HEK293 (cell line): ENCODE measurements at regions not wholly inside any gene's neighbourhood (a gene's known extent, or its start where the extent isn't known, plus 50 kb on each side); places are given as distances from the start of the nearest gene placed in this dataset.

Source experiments
- CTCF ChIA-PET: fragments of 350-600 bp; formaldehyde crosslinking; extraction: SDS; loops from one replicate; lab custom pipeline; 2021; ENCODE audit warnings: antibody characterized with exemption; lab: Yijun Ruan, JAX
- POLR2A ChIA-PET: fragments of 300-600 bp; formaldehyde crosslinking; extraction: SDS; loops from one replicate; lab custom pipeline; 2020; ENCODE audit warnings: antibody characterized with exemption, inconsistent platforms; lab: Yijun Ruan, JAX
- H3K27ac ChIP-seq: fragments of 200-500 bp; sonication (Bioruptor generic); 2 replicates; pipeline ENCODE4 v1.5.1; 2014; ENCODE audit warnings: low read depth, low read length, control low read depth, inconsistent platforms; ENCODE audit errors: extremely low read depth
- H3K36me3 ChIP-seq, 2 experiments: fragments of 200-500 bp in 1 of 2; sonication (Bioruptor generic) in 1 of 2; 1 replicate in 1 of 2; 2 replicates in 1 of 2; pipeline ENCODE4 v1.5.1; 2014 to 2017; ENCODE audit warnings: inconsistent platforms in 2 of 2, low read length in 2 of 2; ENCODE audit not compliant: control insufficient read depth in 2 of 2, insufficient read depth in 1 of 2
- H3K4me1 ChIP-seq: fragments of 200-500 bp; sonication (Bioruptor generic); 2 replicates; pipeline ENCODE4 v1.5.1; 2014; ENCODE audit warnings: mild to moderate bottlenecking, low read length, inconsistent platforms; ENCODE audit not compliant: control insufficient read depth, insufficient read depth
- H3K4me3 ChIP-seq: 2 replicates; pipeline ENCODE4 v1.5.1; 2011; ENCODE audit warnings: low read depth, mild to moderate bottlenecking, control low read depth, low read length, moderate library complexity
- H3K9me3 ChIP-seq: fragments of 200-500 bp; sonication (Bioruptor generic); 2 replicates; pipeline ENCODE4 v1.5.1; 2014; ENCODE audit warnings: low read depth, low read length, inconsistent platforms; ENCODE audit not compliant: control insufficient read depth, insufficient read depth
- PRDM1 ChIP-seq: fragments of 450-650 bp; formaldehyde crosslinking; IDR thresholded peaks from 2 replicates; pipeline ENCODE4; 2016; ENCODE audit warnings: missing biosample characterization, missing genetic modification characterization
- YY2 ChIP-seq: fragments of 450-650 bp; formaldehyde crosslinking; IDR thresholded peaks from 2 replicates; pipeline ENCODE4 v1.5.1; 2016; ENCODE audit warnings: missing biosample characterization, missing genetic modification characterization
- ZEB2 ChIP-seq: fragments of 450-650 bp; formaldehyde crosslinking; IDR thresholded peaks from 2 replicates; pipeline ENCODE4 v1.5.1; 2016; ENCODE audit warnings: missing biosample characterization, missing genetic modification characterization
- ZNF140 ChIP-seq: fragments of 450-650 bp; formaldehyde crosslinking; IDR thresholded peaks from 2 replicates; pipeline ENCODE4 v1.5.1; 2016; ENCODE audit warnings: missing biosample characterization, missing genetic modification characterization
- ZNF202 ChIP-seq: fragments of 450-650 bp; formaldehyde crosslinking; IDR thresholded peaks from 2 replicates; pipeline ENCODE4 v1.5.1; 2016; ENCODE audit warnings: missing biosample characterization, missing genetic modification characterization, borderline replicate concordance
- ZNF350 ChIP-seq: fragments of 450-650 bp; formaldehyde crosslinking; IDR thresholded peaks from 2 replicates; pipeline ENCODE4 v1.5.0; 2017; ENCODE audit warnings: missing biosample characterization, mild to moderate bottlenecking, missing genetic modification characterization
- ZNF423 ChIP-seq: fragments of 450-650 bp; formaldehyde crosslinking; IDR thresholded peaks from 2 replicates; pipeline ENCODE4 v1.5.1; 2016; ENCODE audit warnings: missing biosample characterization, missing genetic modification characterization
- ZNF473 ChIP-seq: fragments of 450-650 bp; formaldehyde crosslinking; IDR thresholded peaks from 2 replicates; pipeline ENCODE4 v1.5.1; 2017; ENCODE audit warnings: missing biosample characterization, missing genetic modification characterization
- ZNF549 ChIP-seq: fragments of 450-650 bp; IDR thresholded peaks from 2 replicates; pipeline ENCODE4 v1.5.1; 2018; ENCODE audit warnings: missing biosample characterization, missing genetic modification characterization, mild to moderate bottlenecking, inconsistent platforms, moderate library complexity
- ZNF600 ChIP-seq: fragments of 450-650 bp; formaldehyde crosslinking; IDR thresholded peaks from 2 replicates; pipeline ENCODE4 v1.5.1; 2016; ENCODE audit warnings: missing biosample characterization, missing genetic modification characterization
- ZNF626 ChIP-seq: fragments of 450-650 bp; sonication (Bioruptor Pico); formaldehyde crosslinking; IDR thresholded peaks from 2 replicates; pipeline ENCODE4 v1.5.1; 2018; ENCODE audit warnings: missing biosample characterization, missing genetic modification characterization, inconsistent platforms
- TF ChIP-seq, protein P1 (sequence below): fragments of 450-650 bp; formaldehyde crosslinking; IDR thresholded peaks from 2 replicates; pipeline ENCODE4 v1.5.1; 2016; ENCODE audit warnings: missing biosample characterization, missing genetic modification characterization, borderline replicate concordance
- TF ChIP-seq, protein P2 (sequence below): fragments of 450-650 bp; formaldehyde crosslinking; IDR thresholded peaks from 2 replicates; pipeline ENCODE4 v1.5.1; 2016; ENCODE audit warnings: missing biosample characterization, missing genetic modification characterization
- TF ChIP-seq, protein P3 (sequence below): fragments of 450-650 bp; formaldehyde crosslinking; IDR thresholded peaks from 2 replicates; pipeline ENCODE4 v1.5.1; 2016; ENCODE audit warnings: missing biosample characterization, missing genetic modification characterization
- TF ChIP-seq, protein P4 (sequence below): fragments of 450-650 bp; formaldehyde crosslinking; IDR thresholded peaks from 2 replicates; pipeline ENCODE4 v1.5.1; 2016; ENCODE audit warnings: missing biosample characterization, missing genetic modification characterization
- TF ChIP-seq, protein P5 (sequence below): fragments of 450-650 bp; formaldehyde crosslinking; IDR thresholded peaks from 2 replicates; pipeline ENCODE4 v1.5.1; 2016; ENCODE audit warnings: missing biosample characterization, missing genetic modification characterization
- TF ChIP-seq, protein P6 (sequence below): fragments of 450-650 bp; formaldehyde crosslinking; conservative IDR thresholded peaks from 2 replicates; pipeline ENCODE4 v1.5.1; 2016; ENCODE audit warnings: low read depth, missing biosample characterization, missing genetic modification characterization
- TF ChIP-seq, protein P7 (sequence below): fragments of 450-650 bp; formaldehyde crosslinking; IDR thresholded peaks from 2 replicates; pipeline ENCODE4 v1.5.1; 2016; ENCODE audit warnings: missing biosample characterization, missing genetic modification characterization

DNA sequence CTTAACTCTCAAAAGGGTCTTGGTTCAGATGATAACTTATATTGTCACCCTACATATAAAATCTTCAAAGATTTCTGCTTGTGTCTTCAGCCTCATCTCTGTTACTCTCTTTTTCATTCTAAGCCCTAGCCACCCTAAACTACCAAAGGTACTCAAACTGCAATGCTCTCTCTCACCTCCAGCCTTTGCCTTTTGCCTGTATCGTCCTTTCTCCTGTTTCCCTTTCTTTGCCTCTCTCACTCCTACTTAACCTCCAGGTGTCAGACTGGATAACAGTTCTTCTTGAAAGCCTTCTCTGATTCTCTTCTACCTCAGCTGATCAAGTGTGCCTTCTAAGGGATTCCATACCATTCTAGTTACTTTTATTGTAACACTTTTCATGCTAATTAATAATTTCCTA is 149.8 kb downstream of the SERPINI1 start:
- CTCF ChIA-PET: interaction anchor here (0.7 kb wide), 2 partner anchors 13 to 19 kb away, joined by 3 to 4 read pairs; no protein-coding TSS in a partner anchor
- POLR2A ChIA-PET: no interaction called here
- TF ChIP-seq, protein P1, sequence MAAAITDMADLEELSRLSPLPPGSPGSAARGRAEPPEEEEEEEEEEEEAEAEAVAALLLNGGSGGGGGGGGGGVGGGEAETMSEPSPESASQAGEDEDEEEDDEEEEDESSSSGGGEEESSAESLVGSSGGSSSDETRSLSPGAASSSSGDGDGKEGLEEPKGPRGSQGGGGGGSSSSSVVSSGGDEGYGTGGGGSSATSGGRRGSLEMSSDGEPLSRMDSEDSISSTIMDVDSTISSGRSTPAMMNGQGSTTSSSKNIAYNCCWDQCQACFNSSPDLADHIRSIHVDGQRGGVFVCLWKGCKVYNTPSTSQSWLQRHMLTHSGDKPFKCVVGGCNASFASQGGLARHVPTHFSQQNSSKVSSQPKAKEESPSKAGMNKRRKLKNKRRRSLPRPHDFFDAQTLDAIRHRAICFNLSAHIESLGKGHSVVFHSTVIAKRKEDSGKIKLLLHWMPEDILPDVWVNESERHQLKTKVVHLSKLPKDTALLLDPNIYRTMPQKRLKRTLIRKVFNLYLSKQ (tag by site-specific recombination): no peak
- TF ChIP-seq YY2 (tag by site-specific recombination) (no peak), ZNF140 (tag by site-specific recombination) (no peak), PRDM1 (tag by site-specific recombination) (peak; percentile 70; the same call in 1 of the 2 replicates), ZNF600 (tag by site-specific recombination) (no peak), ZEB2 (tag by site-specific recombination) (no peak), ZNF626 (tag by site-specific recombination) (no peak), ZNF202 (tag by site-specific recombination) (no peak)
- Histone ChIP-seq H3K4me3 (no peak overlapping the region), H3K9me3 (no peaks in the 10 kb centered on the region), H3K4me1 (no peaks in the 10 kb centered on the region; the same call in 1 of the 2 replicates), H3K27ac (no peak overlapping the region), H3K36me3 (no peaks in the 10 kb centered on the region)

DNA sequence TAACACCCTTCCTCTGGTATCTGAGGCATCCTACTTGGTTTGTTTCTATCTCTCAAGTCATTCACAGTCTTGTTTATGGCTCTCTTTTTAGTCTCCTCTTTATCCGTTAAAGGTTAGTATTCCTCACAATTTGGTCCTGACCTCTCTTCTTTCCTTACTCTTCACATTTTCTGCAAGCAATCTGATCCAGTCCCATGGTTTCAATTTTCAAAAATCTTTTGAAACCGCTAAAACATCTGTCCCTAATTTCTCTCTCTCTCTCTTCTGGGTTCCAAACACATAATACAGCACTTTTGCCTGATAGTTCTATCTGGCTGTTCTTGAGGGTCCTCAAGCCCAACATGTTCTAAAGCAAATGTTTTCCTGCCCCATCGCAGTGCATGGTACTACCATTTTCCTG is 149.0 kb downstream of the SERPINI1 start:
- Histone ChIP-seq H3K4me3 (no peak overlapping the region), H3K4me1 (no peaks in the 10 kb centered on the region; the same call in 1 of the 2 replicates), H3K36me3 (no peaks in the 10 kb centered on the region), H3K27ac (no peak overlapping the region), H3K9me3 (no peaks in the 10 kb centered on the region)
- POLR2A ChIA-PET: no interaction called here
- CTCF ChIA-PET: interaction anchor here (0.7 kb wide), 1 partner anchor 12 kb away, joined by 4 read pairs; no protein-coding TSS in a partner anchor
- TF ChIP-seq, protein P2, sequence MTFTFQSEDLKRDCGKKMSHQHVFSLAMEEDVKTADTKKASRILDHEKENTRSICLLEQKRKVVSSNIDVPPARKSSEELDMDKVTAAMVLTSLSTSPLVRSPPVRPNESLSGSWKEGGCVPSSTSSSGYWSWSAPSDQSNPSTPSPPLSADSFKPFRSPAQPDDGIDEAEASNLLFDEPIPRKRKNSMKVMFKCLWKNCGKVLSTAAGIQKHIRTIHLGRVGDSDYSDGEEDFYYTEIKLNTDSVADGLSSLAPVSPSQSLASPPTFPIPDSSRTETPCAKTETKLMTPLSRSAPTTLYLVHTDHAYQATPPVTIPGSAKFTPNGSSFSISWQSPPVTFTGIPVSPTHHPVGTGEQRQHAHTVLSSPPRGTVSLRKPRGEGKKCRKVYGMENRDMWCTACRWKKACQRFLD: no peak
- TF ChIP-seq, protein P3, sequence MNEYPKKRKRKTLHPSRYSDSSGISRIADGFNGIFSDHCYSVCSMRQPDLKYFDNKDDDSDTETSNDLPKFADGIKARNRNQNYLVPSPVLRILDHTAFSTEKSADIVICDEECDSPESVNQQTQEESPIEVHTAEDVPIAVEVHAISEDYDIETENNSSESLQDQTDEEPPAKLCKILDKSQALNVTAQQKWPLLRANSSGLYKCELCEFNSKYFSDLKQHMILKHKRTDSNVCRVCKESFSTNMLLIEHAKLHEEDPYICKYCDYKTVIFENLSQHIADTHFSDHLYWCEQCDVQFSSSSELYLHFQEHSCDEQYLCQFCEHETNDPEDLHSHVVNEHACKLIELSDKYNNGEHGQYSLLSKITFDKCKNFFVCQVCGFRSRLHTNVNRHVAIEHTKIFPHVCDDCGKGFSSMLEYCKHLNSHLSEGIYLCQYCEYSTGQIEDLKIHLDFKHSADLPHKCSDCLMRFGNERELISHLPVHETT (tag by site-specific recombination): no peak
- no peak for TF ChIP-seq ZNF350 (tag by site-specific recombination)
- TF ChIP-seq, protein P4, sequence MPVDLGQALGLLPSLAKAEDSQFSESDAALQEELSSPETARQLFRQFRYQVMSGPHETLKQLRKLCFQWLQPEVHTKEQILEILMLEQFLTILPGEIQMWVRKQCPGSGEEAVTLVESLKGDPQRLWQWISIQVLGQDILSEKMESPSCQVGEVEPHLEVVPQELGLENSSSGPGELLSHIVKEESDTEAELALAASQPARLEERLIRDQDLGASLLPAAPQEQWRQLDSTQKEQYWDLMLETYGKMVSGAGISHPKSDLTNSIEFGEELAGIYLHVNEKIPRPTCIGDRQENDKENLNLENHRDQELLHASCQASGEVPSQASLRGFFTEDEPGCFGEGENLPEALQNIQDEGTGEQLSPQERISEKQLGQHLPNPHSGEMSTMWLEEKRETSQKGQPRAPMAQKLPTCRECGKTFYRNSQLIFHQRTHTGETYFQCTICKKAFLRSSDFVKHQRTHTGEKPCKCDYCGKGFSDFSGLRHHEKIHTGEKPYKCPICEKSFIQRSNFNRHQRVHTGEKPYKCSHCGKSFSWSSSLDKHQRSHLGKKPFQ (tag by site-specific recombination): no peak
- TF ChIP-seq ZNF549 (tag by site-specific recombination): no peak
- no peak for TF ChIP-seq ZNF473 (tag by site-specific recombination)
- no peak for TF ChIP-seq ZNF423 (tag by site-specific recombination)
- TF ChIP-seq, protein P5, sequence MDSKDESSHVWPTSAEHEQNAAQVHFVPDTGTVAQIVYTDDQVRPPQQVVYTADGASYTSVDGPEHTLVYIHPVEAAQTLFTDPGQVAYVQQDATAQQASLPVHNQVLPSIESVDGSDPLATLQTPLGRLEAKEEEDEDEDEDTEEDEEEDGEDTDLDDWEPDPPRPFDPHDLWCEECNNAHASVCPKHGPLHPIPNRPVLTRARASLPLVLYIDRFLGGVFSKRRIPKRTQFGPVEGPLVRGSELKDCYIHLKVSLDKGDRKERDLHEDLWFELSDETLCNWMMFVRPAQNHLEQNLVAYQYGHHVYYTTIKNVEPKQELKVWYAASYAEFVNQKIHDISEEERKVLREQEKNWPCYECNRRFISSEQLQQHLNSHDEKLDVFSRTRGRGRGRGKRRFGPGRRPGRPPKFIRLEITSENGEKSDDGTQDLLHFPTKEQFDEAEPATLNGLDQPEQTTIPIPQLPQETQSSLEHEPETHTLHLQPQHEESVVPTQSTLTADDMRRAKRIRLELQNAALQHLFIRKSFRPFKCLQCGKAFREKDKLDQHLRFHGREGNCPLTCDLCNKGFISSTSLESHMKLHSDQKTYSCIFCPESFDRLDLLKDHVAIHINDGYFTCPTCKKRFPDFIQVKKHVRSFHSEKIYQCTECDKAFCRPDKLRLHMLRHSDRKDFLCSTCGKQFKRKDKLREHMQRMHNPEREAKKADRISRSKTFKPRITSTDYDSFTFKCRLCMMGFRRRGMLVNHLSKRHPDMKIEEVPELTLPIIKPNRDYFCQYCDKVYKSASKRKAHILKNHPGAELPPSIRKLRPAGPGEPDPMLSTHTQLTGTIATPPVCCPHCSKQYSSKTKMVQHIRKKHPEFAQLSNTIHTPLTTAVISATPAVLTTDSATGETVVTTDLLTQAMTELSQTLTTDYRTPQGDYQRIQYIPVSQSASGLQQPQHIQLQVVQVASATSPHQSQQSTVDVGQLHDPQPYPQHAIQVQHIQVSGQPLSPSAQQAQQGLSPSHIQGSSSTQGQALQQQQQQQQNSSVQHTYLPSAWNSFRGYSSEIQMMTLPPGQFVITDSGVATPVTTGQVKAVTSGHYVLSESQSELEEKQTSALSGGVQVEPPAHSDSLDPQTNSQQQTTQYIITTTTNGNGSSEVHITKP (tag by site-specific recombination): no peak
- TF ChIP-seq, protein P6, sequence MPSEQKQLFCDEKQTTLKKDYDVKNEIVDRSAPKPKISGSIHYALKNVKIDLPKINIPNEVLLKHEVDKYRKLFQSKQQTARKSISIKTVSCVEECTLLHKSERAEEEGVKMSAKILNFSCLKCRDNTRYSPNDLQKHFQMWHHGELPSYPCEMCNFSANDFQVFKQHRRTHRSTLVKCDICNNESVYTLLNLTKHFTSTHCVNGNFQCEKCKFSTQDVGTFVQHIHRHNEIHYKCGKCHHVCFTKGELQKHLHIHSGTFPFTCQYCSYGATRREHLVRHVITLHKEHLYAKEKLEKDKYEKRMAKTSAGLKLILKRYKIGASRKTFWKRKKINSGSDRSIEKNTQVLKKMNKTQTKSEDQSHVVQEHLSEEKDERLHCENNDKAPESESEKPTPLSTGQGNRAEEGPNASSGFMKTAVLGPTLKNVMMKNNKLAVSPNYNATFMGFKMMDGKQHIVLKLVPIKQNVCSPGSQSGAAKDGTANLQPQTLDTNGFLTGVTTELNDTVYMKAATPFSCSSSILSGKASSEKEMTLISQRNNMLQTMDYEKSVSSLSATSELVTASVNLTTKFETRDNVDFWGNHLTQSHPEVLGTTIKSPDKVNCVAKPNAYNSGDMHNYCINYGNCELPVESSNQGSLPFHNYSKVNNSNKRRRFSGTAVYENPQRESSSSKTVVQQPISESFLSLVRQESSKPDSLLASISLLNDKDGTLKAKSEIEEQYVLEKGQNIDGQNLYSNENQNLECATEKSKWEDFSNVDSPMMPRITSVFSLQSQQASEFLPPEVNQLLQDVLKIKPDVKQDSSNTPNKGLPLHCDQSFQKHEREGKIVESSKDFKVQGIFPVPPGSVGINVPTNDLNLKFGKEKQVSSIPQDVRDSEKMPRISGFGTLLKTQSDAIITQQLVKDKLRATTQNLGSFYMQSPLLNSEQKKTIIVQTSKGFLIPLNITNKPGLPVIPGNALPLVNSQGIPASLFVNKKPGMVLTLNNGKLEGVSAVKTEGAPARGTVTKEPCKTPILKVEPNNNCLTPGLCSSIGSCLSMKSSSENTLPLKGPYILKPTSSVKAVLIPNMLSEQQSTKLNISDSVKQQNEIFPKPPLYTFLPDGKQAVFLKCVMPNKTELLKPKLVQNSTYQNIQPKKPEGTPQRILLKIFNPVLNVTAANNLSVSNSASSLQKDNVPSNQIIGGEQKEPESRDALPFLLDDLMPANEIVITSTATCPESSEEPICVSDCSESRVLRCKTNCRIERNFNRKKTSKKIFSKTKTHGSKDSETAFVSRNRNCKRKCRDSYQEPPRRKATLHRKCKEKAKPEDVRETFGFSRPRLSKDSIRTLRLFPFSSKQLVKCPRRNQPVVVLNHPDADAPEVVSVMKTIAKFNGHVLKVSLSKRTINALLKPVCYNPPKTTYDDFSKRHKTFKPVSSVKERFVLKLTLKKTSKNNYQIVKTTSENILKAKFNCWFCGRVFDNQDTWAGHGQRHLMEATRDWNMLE: no peak
- TF ChIP-seq, protein P7, sequence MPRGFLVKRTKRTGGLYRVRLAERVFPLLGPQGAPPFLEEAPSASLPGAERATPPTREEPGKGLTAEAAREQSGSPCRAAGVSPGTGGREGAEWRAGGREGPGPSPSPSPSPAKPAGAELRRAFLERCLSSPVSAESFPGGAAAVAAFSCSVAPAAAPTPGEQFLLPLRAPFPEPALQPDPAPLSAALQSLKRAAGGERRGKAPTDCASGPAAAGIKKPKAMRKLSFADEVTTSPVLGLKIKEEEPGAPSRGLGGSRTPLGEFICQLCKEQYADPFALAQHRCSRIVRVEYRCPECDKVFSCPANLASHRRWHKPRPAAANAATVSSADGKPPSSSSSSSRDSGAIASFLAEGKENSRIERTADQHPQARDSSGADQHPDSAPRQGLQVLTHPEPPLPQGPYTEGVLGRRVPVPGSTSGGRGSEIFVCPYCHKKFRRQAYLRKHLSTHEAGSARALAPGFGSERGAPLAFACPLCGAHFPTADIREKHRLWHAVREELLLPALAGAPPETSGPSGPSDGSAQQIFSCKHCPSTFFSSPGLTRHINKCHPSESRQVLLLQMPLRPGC: no peak
